GM10248 (cell line): ENCODE measurements at regions not wholly inside any gene's neighbourhood (a gene's known extent, or its start where the extent isn't known, plus 50 kb on each side); places are given as distances from the start of the nearest gene placed in this dataset.

Experiments
- CTCF ChIA-PET: fragments of 300-600 bp; sonication (Branson Sonifier 250); formaldehyde crosslinking; extraction: SDS; loops from one replicate; lab custom pipeline; 2021; ENCODE audit warnings: antibody characterized with exemption; lab: Yijun Ruan, JAX
- POLR2A ChIA-PET: fragments of 350-650 bp; sonication (Branson Sonifier 250); formaldehyde crosslinking; extraction: SDS; loops from one replicate; lab custom pipeline; 2020; ENCODE audit warnings: antibody characterized with exemption; lab: Yijun Ruan, JAX
- DNase-seq: peaks from one replicate; pipeline ENCODE4 v3.0.0; 2012; ENCODE audit errors: extremely low spot score
- TF ChIP-seq, protein P1 (sequence below): IDR thresholded peaks from 2 replicates; pipeline ENCODE4 v1.5.1; 2012; ENCODE audit warnings: mild to moderate bottlenecking, low read depth; ENCODE audit errors: extremely low read depth, missing control alignments, control extremely low read depth

DNA sequence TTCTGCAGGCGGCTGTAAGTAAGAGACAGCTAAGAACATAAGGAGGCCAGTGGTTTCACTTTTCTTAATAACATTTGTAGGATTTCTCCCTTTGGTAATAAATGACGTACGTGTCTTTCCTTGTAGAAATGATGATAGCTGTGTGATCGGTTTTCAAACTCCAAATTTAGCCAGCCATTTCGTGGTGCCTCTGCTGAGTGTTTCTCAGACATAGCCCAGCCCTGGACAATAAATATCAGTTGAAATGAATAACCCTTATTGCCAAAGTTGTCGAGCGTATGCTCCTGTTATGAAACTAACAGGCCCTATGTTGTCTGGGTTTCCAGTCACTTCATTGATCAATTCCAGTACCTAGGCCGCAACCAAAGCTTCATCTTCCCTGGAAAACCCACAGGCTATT lies 75.0 kb upstream of the MSX2 start:
- TF ChIP-seq, protein P1, sequence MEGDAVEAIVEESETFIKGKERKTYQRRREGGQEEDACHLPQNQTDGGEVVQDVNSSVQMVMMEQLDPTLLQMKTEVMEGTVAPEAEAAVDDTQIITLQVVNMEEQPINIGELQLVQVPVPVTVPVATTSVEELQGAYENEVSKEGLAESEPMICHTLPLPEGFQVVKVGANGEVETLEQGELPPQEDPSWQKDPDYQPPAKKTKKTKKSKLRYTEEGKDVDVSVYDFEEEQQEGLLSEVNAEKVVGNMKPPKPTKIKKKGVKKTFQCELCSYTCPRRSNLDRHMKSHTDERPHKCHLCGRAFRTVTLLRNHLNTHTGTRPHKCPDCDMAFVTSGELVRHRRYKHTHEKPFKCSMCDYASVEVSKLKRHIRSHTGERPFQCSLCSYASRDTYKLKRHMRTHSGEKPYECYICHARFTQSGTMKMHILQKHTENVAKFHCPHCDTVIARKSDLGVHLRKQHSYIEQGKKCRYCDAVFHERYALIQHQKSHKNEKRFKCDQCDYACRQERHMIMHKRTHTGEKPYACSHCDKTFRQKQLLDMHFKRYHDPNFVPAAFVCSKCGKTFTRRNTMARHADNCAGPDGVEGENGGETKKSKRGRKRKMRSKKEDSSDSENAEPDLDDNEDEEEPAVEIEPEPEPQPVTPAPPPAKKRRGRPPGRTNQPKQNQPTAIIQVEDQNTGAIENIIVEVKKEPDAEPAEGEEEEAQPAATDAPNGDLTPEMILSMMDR = no peak
- ChIA-PET CTCF (no interaction called here), POLR2A (no interaction called here)
- DNase-seq = no peak

DNA sequence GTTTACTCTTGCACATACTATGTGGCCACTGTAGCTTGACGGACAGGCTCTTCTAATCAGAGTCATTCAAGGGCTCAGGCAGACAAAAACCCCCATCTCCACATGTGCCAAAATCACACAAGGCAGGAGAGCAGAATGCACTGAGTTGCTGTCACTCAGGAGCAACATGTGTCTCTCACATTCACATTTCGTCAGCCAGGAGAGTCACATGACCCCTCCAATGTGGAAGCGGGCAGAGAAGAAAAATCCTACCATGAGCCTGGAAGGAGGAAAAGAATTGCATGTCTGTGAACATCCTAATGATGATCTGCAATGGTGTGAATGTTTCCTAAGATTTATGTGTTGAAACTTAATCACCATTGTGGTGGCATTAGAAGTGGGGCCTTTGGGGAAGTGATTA lies 69.9 kb upstream of the MSX2 start:
- TF ChIP-seq, protein P1 = no peak
- ChIA-PET POLR2A (no interaction called here), CTCF (no interaction called here)
- DNase-seq = no peak

DNA sequence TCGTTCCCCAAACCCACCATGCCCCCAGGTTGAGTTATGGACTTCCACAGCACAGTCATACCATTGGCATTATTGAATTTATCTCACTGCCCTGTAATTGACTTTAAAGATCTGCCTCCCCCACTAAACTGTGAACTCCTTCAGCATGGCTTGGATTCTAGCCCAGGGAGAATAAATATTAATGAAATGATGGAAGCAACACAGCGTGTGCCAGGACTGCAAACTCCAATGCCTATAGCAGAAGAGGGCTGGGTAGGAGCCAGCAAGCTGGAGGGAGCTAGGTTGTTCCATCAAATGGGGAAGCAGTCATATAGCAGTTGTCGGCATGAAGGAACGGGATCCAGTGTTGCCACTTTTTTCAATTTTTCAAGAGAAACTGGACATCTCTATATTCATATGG lies 69.0 kb upstream of the MSX2 start:
- CTCF ChIA-PET = no interaction called here
- TF ChIP-seq, protein P1 = no peak
- POLR2A ChIA-PET = no interaction called here
- no peak for DNase-seq

DNA sequence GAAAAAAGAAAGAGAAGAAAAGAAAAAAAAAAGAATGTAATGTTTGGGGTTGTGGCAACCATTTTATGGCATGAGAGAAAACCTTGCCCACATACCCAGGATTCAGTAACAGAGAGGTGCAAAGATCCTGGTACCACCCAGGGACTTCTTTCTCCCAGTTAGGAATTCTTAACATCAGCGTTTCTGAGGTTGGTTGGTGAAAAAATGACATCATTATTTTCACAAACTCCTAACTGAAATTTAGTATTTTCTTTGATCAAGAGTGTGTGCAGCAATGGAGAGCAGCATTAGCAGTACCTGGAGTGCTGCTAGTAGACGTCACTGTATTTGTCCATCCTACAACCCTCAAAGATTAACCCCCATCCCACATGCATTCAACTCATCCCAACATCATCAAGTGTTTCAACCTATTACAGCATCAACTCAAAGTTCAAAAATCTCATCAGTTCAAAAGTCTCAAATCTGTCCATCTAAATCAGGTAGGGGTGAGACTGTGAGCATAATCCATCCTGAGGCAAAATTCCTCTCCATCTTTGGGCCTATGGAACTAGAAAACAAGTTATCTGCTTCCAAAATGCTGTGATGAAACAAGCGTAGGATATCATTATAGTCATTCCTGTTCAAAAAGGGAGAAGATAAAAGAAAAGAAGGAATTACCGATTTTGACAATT lies 60.1 kb upstream of the MSX2 start:
- DNase-seq = no peak
- CTCF ChIA-PET = no interaction called here
- POLR2A ChIA-PET = no interaction called here
- TF ChIP-seq, protein P1 = no peak

DNA sequence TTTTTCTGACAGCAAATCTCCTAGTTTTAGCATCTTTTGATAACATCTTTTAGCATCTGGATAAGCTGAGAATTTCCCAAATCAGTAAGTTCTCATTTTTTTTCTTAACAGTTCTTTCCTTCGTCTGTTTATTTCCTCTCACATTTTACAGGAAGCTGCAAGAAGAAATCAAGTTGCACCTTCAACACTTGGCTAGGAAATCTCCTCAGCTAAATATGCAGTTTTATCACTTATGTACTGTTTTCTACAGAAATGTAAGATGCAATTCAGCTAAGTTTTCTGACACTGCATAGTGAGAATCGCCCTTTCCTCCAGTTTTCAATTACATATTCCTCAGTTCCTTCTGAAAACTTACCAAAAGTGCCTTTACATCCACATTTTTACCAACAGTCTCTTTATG lies 59.0 kb upstream of the MSX2 start:
- POLR2A ChIA-PET = no interaction called here
- no peak for DNase-seq
- TF ChIP-seq, protein P1 = no peak
- CTCF ChIA-PET = no interaction called here

DNA sequence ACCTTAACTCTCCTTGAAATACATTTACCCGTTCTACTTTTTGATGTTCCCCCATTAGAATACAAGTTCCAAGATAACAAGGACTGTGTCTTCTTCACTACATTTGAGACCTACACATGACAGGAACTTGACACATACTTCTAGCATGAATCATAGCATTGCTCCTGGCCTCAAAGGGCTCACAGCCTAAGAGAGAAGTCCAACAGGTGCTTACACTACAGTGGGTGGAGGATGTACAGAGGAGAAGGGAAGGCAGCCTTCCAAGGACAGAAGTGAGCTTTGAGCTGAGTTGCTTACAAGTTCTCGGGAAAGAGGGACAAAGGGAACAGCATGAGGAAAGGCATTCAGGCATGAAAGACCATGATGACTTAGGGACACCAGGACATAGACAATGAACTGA lies 56.9 kb upstream of the MSX2 start:
- ChIA-PET POLR2A (no interaction called here), CTCF (no interaction called here)
- TF ChIP-seq, protein P1 = no peak
- DNase-seq = no peak
